SK-N-SH (cell line): ENCODE measurements at regions not wholly inside any gene's neighbourhood (a gene's known extent, or its start where the extent isn't known, plus 50 kb on each side); places are given as distances from the start of the nearest gene placed in this dataset.

Source experiments
- CHD2 ChIP-seq: fragments of 150-350 bp; IDR thresholded peaks from 2 replicates; pipeline ENCODE4 v1.6.1; 2018; ENCODE audit warnings: low read length; ENCODE audit not compliant: partially characterized antibody
- CTCF ChIP-seq: fragments of 200-600 bp; sonication (generic); IDR thresholded peaks from 2 replicates; pipeline ENCODE4 v1.6.1; 2017; ENCODE audit warnings: antibody characterized with exemption, mild to moderate bottlenecking, moderate library complexity
- GATA2 ChIP-seq: sonication (generic); formaldehyde crosslinking; IDR thresholded peaks from 2 replicates; pipeline ENCODE4 v1.5.0; 2020; ENCODE audit warnings: mild to moderate bottlenecking, missing genetic modification reagents
- MAX ChIP-seq: IDR thresholded peaks from 2 replicates; pipeline ENCODE4 v1.4.0; 2012; ENCODE audit warnings: low read depth
- POLR2AphosphoS5 ChIP-seq: IDR thresholded peaks from 2 replicates; pipeline ENCODE4 v1.6.1; 2012; ENCODE audit warnings: low read depth, low read length
- RAD21 ChIP-seq: IDR thresholded peaks from 2 replicates; pipeline ENCODE4 v1.6.1; 2012; ENCODE audit warnings: mild to moderate bottlenecking, low read length
- REST ChIP-seq: IDR thresholded peaks from 2 replicates; pipeline ENCODE4 v1.6.1; 2012; ENCODE audit warnings: mild to moderate bottlenecking, low read depth, low read length, moderate library complexity
- SMC3 ChIP-seq: IDR thresholded peaks from 2 replicates; pipeline ENCODE4 v1.6.1; 2012; ENCODE audit warnings: low read depth, low read length, improper control_type of control experiment
- USF2 ChIP-seq: fragments of 150-350 bp; IDR thresholded peaks from 2 replicates; pipeline ENCODE4 v1.6.1; 2017; ENCODE audit warnings: antibody characterized with exemption, low read length, low read depth, borderline replicate concordance

GRCh38 chr4:161285461-161285860 lies 878.3 kb downstream of the FSTL5 start:
- TF ChIP-seq CTCF, result no peak
- TF ChIP-seq POLR2AphosphoS5, result no peak
- TF ChIP-seq SMC3, result no peak
- TF ChIP-seq CHD2, result no peak
- no peak for TF ChIP-seq REST
- TF ChIP-seq GATA2 (CRISPR knock-in tag), result no peak
- TF ChIP-seq MAX, result no peak
- TF ChIP-seq USF2, result no peak
- no peak for TF ChIP-seq RAD21
